Right atrium auricular region (tissue), 2 donors: ENCODE measurements at regions not wholly inside any gene's neighbourhood (a gene's known extent, or its start where the extent isn't known, plus 50 kb on each side); places are given as distances from the start of the nearest gene placed in this dataset.

ENCODE experiments used
- DNase-seq: peaks from one replicate; pipeline ENCODE4 v3.0.0-alpha.2; 2019; ENCODE audit warnings: low spot score
- H3K27ac ChIP-seq, 2 donors: fragments of 200-600 bp; sonication (generic); 1 replicate in 1 of 2; 2 replicates in 1 of 2; pipeline ENCODE4 v1.5.1; 2016 to 2019
- H3K27me3 ChIP-seq, 2 donors: fragments of 200-600 bp; sonication (generic); one replicate each; pipeline versions ENCODE4 v1.5.1 to v1.6.0; 2017 to 2019
- H3K36me3 ChIP-seq: fragments of 200-600 bp; sonication (generic); one replicate; pipeline ENCODE4 v1.5.1; 2016
- H3K4me1 ChIP-seq, 2 donors: fragments of 200-600 bp; sonication (generic); one replicate each; pipeline versions ENCODE4 v1.5.1 to v1.6.0; 2017 to 2019
- H3K4me3 ChIP-seq, 2 donors: fragments of 200-600 bp; sonication (generic); 1 replicate in 1 of 2; 2 replicates in 1 of 2; pipeline ENCODE4 v1.5.1; 2017 to 2019; ENCODE audit warnings: mild to moderate bottlenecking in 1 of 2, moderate library complexity in 1 of 2
- H3K9me3 ChIP-seq, 2 donors: fragments of 200-600 bp; sonication (generic); one replicate each; pipeline ENCODE4 v1.5.1; 2019
- CTCF ChIP-seq, 2 donors: fragments of 200-600 bp; sonication (generic); IDR thresholded peaks; one replicate each; pipeline ENCODE4 v1.5.1; 2019; ENCODE audit warnings: antibody characterized with exemption in 2 of 2

- Histone ChIP-seq H3K36me3 (no peaks in the 10 kb centered on the region), H3K9me3 (no peaks in the 10 kb centered on the region), H3K4me3 (no peak overlapping the region), H3K27me3 (no peaks in the 10 kb centered on the region), H3K27ac (no peak overlapping the region), H3K4me1 (peaks cover 0 to 7% of the 10 kb centered on the region in 2 donors)
- TF ChIP-seq CTCF (IDR thresholded peaks at IDR 0.05), result no peak
- peak; percentile 72 for DNase-seq
Observed at GRCh38 chr11:123251657-123252344, 56.8 kb upstream of the CLMP start.

- H3K4me3 ChIP-seq, result no peak overlapping the region
- DNase-seq, result no peak
- H3K27ac ChIP-seq, result no peak overlapping the region
- no peaks in the 10 kb centered on the region for H3K36me3 ChIP-seq
- H3K27me3 ChIP-seq, result no peaks in the 10 kb centered on the region
- TF ChIP-seq CTCF (IDR thresholded peaks at IDR 0.05), result no peak
- H3K9me3 ChIP-seq, result no peaks in the 10 kb centered on the region
- H3K4me1 ChIP-seq, result peaks cover 0 to 8% of the 10 kb centered on the region in 2 donors
Observed at GRCh38 chr11:123250892-123251656, 56.0 kb upstream of the CLMP start.

- no peak for TF ChIP-seq CTCF (IDR thresholded peaks at IDR 0.05)
- H3K27me3 ChIP-seq, result no peaks in the 10 kb centered on the region
- DNase-seq, result no peak
- H3K27ac ChIP-seq, result no peak overlapping the region
- H3K9me3 ChIP-seq, result no peaks in the 10 kb centered on the region
- peaks cover 0 to 8% of the 10 kb centered on the region in 2 donors for H3K4me1 ChIP-seq
- H3K4me3 ChIP-seq, result no peak overlapping the region
- no peaks in the 10 kb centered on the region for H3K36me3 ChIP-seq
Observed at GRCh38 chr11:123249354-123249753, 54.3 kb upstream of the CLMP start.

- Histone ChIP-seq H3K4me3 (no peak overlapping the region), H3K4me1 (peaks cover 0 to 8% of the 10 kb centered on the region in 2 donors)
- TF ChIP-seq CTCF (IDR thresholded peaks at IDR 0.05), result no peak
Observed at GRCh38 chr11:123247813-123248379, 52.8 kb upstream of the CLMP start.

GRCh38 chr11:123247496-123247799 lies 52.4 kb upstream of the CLMP start:
- H3K27ac ChIP-seq, result no peak overlapping the region
- no peaks in the 10 kb centered on the region for H3K36me3 ChIP-seq
- H3K27me3 ChIP-seq, result no peaks in the 10 kb centered on the region
- no peaks in the 10 kb centered on the region for H3K9me3 ChIP-seq
- no peak for DNase-seq
- peak in 1 of 2 donors; percentile 33 for TF ChIP-seq CTCF (IDR thresholded peaks at IDR 0.05)
- no peak overlapping the region for H3K4me3 ChIP-seq
- H3K4me1 ChIP-seq, result peaks cover 0 to 8% of the 10 kb centered on the region in 2 donors

More at GRCh38 chr11:123247813-123248379, 52.8 kb upstream of the CLMP start:
- Histone ChIP-seq H3K36me3 (no peaks in the 10 kb centered on the region), H3K9me3 (no peaks in the 10 kb centered on the region), H3K27me3 (no peaks in the 10 kb centered on the region), H3K27ac (no peak overlapping the region)
- no peak for DNase-seq
